Right lobe of liver (tissue), 4 donors: ENCODE measurements at regions not wholly inside any gene's neighbourhood (a gene's known extent, or its start where the extent isn't known, plus 50 kb on each side); places are given as distances from the start of the nearest gene placed in this dataset.

Source experiments
- CTCF ChIP-seq, 4 donors: fragments of 200-600 bp in 3 of 4; fragments of 450-650 bp in 1 of 4; IDR thresholded peaks; one replicate each; pipeline versions ENCODE4 v1.5.1 to v1.8.0; 2016 to 2022; ENCODE audit warnings: antibody characterized with exemption in 4 of 4, mild to moderate bottlenecking in 2 of 4
- POLR2A ChIP-seq: fragments of 450-650 bp; IDR thresholded peaks from one replicate; pipeline ENCODE4 v1.6.1; 2017; ENCODE audit warnings: antibody characterized with exemption, mild to moderate bottlenecking
- donor health status: DM: no; HTN: no; CAD: no.
- donor health status: DM: no; HTN: no; CAD: no.
- donor health status: DM: no; HTN: yes; CAD: no.

GRCh38 chr16:6381896-6382295, 950.7 kb upstream of the RBFOX1 start:
- TF ChIP-seq CTCF (IDR thresholded peaks at IDR 0.05) (no peak), POLR2A (no peak)
